K562 (cell line): ENCODE measurements at regions not wholly inside any gene's neighbourhood (a gene's known extent, or its start where the extent isn't known, plus 50 kb on each side); places are given as distances from the start of the nearest gene placed in this dataset.
A peak's percentile ranks its signal among the peaks of the same experiment; 100 is the strongest.

Experiments
- ATAC-seq: fragments of 200-7000 bp; cut with Tn5 transposase; 3 replicates; pipeline ENCODE4 v1.9.1; 2020; ENCODE audit warnings: moderate library complexity
- BruUV-seq: library from RNA; stranded (reverse); fragments of 400-500 nt; replicated peaks from 2 replicates; lab custom pipeline; 2021; lab: Mats Ljungman, UMichigan
- CTCF ChIA-PET: fragments of 300-600 bp; formaldehyde crosslinking; extraction: SDS; loops from one replicate; lab custom pipeline; 2021; ENCODE audit warnings: low intra/inter-chr PET ratio; lab: Yijun Ruan, JAX
- POLR2A ChIA-PET: fragments of 300-600, 350-650 bp; sonication (Branson Sonifier 250); formaldehyde crosslinking; extraction: SDS; loops from one replicate; lab custom pipeline; 2021; ENCODE audit warnings: antibody characterized with exemption, inconsistent platforms; lab: Yijun Ruan, JAX
- DNase-seq, 4 experiments: peaks; one replicate each; pipeline versions ENCODE4 v3.0.0 to v3.0.0-alpha.2; 2011 to 2018; ENCODE audit warnings: low spot score in 3 of 4, mixed read lengths in 3 of 4; ENCODE audit errors: extremely low read depth in 1 of 4
- FAIRE-seq: peaks from 2 replicates; lab custom pipeline; 2011; peaks lifted over from hg19 to GRCh38; lab: Jason Lieb, UNC
- H2AFZ ChIP-seq: 2 replicates; pipeline ENCODE4 v1.6.0; 2011; ENCODE audit warnings: low read depth, low read length, control low read depth, inconsistent platforms
- H3K27ac ChIP-seq: fragments of 200-600 bp; 3 replicates; pipeline ENCODE4 v1.8.0; 2011; ENCODE audit warnings: low read depth, mild to moderate bottlenecking, control low read depth, inconsistent platforms, low read length, moderate library complexity, mixed read lengths; ENCODE audit errors: extremely low read depth
- H3K27me3 ChIP-seq, 2 experiments: fragments of 300-600 bp in 1 of 2; 2 replicates in 1 of 2; 3 replicates in 1 of 2; pipeline versions ENCODE4 v1.6.0 to v1.8.0; 2011; ENCODE audit warnings: inconsistent platforms in 2 of 2, low read length in 2 of 2, mild to moderate bottlenecking in 1 of 2, mixed read lengths in 1 of 2, moderate library complexity in 1 of 2; ENCODE audit not compliant: control insufficient read depth in 2 of 2, insufficient read depth in 2 of 2
- H3K36me3 ChIP-seq: fragments of 300-600 bp; 3 replicates; pipeline ENCODE4 v1.8.0; 2011; ENCODE audit warnings: mild to moderate bottlenecking, low read length, inconsistent platforms; ENCODE audit not compliant: control insufficient read depth, insufficient read depth
- H3K4me1 ChIP-seq, 2 experiments: fragments of 200-600 bp in 1 of 2; replicated peaks in 1 of 2; 2 replicates in 1 of 2; 3 replicates in 1 of 2; pipeline versions ENCODE4 v1.5.1 to v1.8.0; 2011; ENCODE audit warnings: inconsistent platforms in 2 of 2, low read length in 2 of 2, mild to moderate bottlenecking in 1 of 2, mixed read lengths in 1 of 2, moderate library complexity in 1 of 2; ENCODE audit not compliant: control insufficient read depth in 2 of 2, insufficient read depth in 2 of 2
- H3K4me2 ChIP-seq: 2 replicates; pipeline ENCODE4 v1.6.1; 2011; ENCODE audit warnings: low read length, control low read depth, inconsistent platforms, mixed read lengths; ENCODE audit not compliant: insufficient read depth
- H3K4me3 ChIP-seq: fragments of 200-600 bp; sonication (generic), shearing (Covaris generic); 2 replicates; pipeline ENCODE4 v1.5.1; 2016; ENCODE audit warnings: control low read depth, inconsistent platforms
- H3K79me2 ChIP-seq: fragments of 200-600 bp; 3 replicates; pipeline ENCODE4 v1.8.0; 2011; ENCODE audit warnings: low read length, inconsistent platforms; ENCODE audit not compliant: control insufficient read depth, insufficient read depth
- H3K9ac ChIP-seq, 2 experiments: 2 replicates each; pipeline versions ENCODE4 v1.6.0 to v1.6.1; 2011; ENCODE audit warnings: low read depth in 2 of 2, low read length in 2 of 2, control low read depth in 1 of 2, inconsistent platforms in 1 of 2, mild to moderate bottlenecking in 1 of 2, mixed read lengths in 1 of 2; ENCODE audit not compliant: insufficient read depth in 1 of 2
- H3K9me1 ChIP-seq: one replicate; pipeline ENCODE4 v1.6.0; 2011; ENCODE audit warnings: inconsistent platforms, mild to moderate bottlenecking, low read length, moderate library complexity; ENCODE audit not compliant: control insufficient read depth, insufficient read depth
- H3K9me3 ChIP-seq: replicated peaks from 2 replicates; pipeline ENCODE4 v1.5.1; 2011; ENCODE audit warnings: low read depth, low read length, inconsistent platforms; ENCODE audit not compliant: control insufficient read depth, insufficient read depth
- H4K20me1 ChIP-seq: replicated peaks from 2 replicates; pipeline ENCODE4 v1.6.1; 2011; ENCODE audit warnings: low read length, inconsistent platforms, mixed read lengths; ENCODE audit not compliant: control insufficient read depth, insufficient read depth
- AFF1 ChIP-seq, 2 experiments: fragments of 450-650 bp; IDR thresholded peaks; 2 replicates each; pipeline ENCODE4 v1.6.1; 2018; ENCODE audit warnings: mild to moderate bottlenecking in 2 of 2, low read depth in 1 of 2; ENCODE audit not compliant: partially characterized antibody in 2 of 2
- BACH1 ChIP-seq: fragments of 200-800 bp; sonication (Bioruptor generic); IDR thresholded peaks from 2 replicates; pipeline ENCODE4 v1.6.1; 2016; ENCODE audit warnings: missing genetic modification characterization, missing compliant biosample characterization
- HOMEZ ChIP-seq: fragments of 250-450 bp; sonication (Bioruptor Pico); IDR thresholded peaks from 2 replicates; pipeline ENCODE4 v1.4.0; 2020; ENCODE audit warnings: mild to moderate bottlenecking, moderate library complexity
- NUFIP1 ChIP-seq: fragments of 450-650 bp; IDR thresholded peaks from 2 replicates; pipeline ENCODE4 v1.6.1; 2018; ENCODE audit not compliant: partially characterized antibody
- SP2 ChIP-seq: IDR thresholded peaks from 2 replicates; pipeline ENCODE4 v1.6.1; 2011; ENCODE audit warnings: mild to moderate bottlenecking, low read depth, low read length, moderate library complexity; ENCODE audit not compliant: poor library complexity, severe bottlenecking; ENCODE audit errors: extremely low read depth
- TBP ChIP-seq: optimal IDR thresholded peaks from 2 replicates; pipeline ENCODE3; 2011; ENCODE audit warnings: low read depth, low read length, improper control_type of control experiment
- ZKSCAN3 ChIP-seq: fragments of 250-450 bp; sonication (Bioruptor Pico); IDR thresholded peaks from 2 replicates; pipeline ENCODE4 v1.4.0; 2020
- ZNF143 ChIP-seq: sonication (generic); formaldehyde crosslinking; IDR thresholded peaks from 2 replicates; pipeline ENCODE4 v1.9.0; 2022; ENCODE audit warnings: mild to moderate bottlenecking, missing genetic modification reagents
- ZNF561 ChIP-seq: fragments of 450-650 bp; formaldehyde crosslinking; conservative IDR thresholded peaks from 2 replicates; pipeline ENCODE4 v1.4.0; 2020; ENCODE audit warnings: mild to moderate bottlenecking, moderate library complexity
- ZNF589 ChIP-seq: fragments of 200-800 bp; sonication (Bioruptor generic); IDR thresholded peaks from 2 replicates; pipeline ENCODE4 v1.6.1; 2016; ENCODE audit warnings: low read depth, missing genetic modification characterization, missing compliant biosample characterization
- WGBS: fragments of 100-300 bp; shearing (Covaris generic); methylation state at CpG from one replicate; pipeline ENCODE4 v1.1.6; 2016; ENCODE audit warnings: low coverage, mixed read lengths; ENCODE audit not compliant: insufficient coverage; ENCODE audit errors: missing lambda C conversion rate; 5-methylcytosine and 5-hydroxymethylcytosine counted together
- in situ Hi-C: fragments of 300-500 bp; cut with MboI; formaldehyde crosslinking; loops from 4 replicates; pipeline ENCODE4 v1.15.0; 2018; ENCODE audit warnings: inconsistent platforms, mixed read lengths
- intact Hi-C: fragments of 100-400 bp; cut with micrococcal nuclease; formaldehyde crosslinking; loops from 2 replicates; pipeline ENCODE4 v1.14.2; 2022

- peaks cover 0 to 5% of the 10 kb centered on the region in 2 experiments; a peak in 1 of 5 replicates for H3K27me3 ChIP-seq
- intact Hi-C loops, result loop anchor here (10.0 kb wide), 1 partner anchor 100 kb away; no protein-coding TSS in a partner anchor
- 28% methylated on average over 3 of the region's 3 CpGs for WGBS
- no peak overlapping the region for H2AFZ ChIP-seq
- no peak for TF ChIP-seq HOMEZ
- no peaks in the 10 kb centered on the region for H3K79me2 ChIP-seq
- FAIRE-seq (no peak), ATAC-seq (no peak), DNase-seq (no peak)
- H3K9me1 ChIP-seq, result no peaks in the 10 kb centered on the region
- H3K4me1 ChIP-seq, result peaks cover 0 to 3% of the 10 kb centered on the region in 2 experiments; a peak in 2 of 5 replicates
- ChIA-PET POLR2A (interaction anchor here (0.6 kb wide), 1 partner anchor 16 kb away, joined by 4 read pairs; no protein-coding TSS in a partner anchor), CTCF (no interaction called here)
- no peak overlapping the region for H3K4me2 ChIP-seq
- H3K9me3 ChIP-seq, result no peaks in the 10 kb centered on the region
- no peak overlapping the region for H3K4me3 ChIP-seq
- BruUV-seq, result no TSS peak
- no peaks in the 10 kb centered on the region for H4K20me1 ChIP-seq
- no peaks in the 10 kb centered on the region for H3K36me3 ChIP-seq
- H3K9ac ChIP-seq, result 0 out of 4 replicates have a peak overlapping the region, but pooled peaks of 1 of the 2 experiments have one; percentile 55
- no peak overlapping the region for H3K27ac ChIP-seq
- in situ Hi-C loops, result no loop called here
Observed at GRCh38 chr17:59454633-59455105, 110.7 kb upstream of the DHX40 start.

GRCh38 chr17:59456428-59456827 is 109.0 kb upstream of the DHX40 start:
- no TSS peak for BruUV-seq
- no peak overlapping the region for H2AFZ ChIP-seq
- H3K4me2 ChIP-seq, result no peak overlapping the region
- H3K9me3 ChIP-seq, result no peaks in the 10 kb centered on the region
- ATAC-seq (no peak), FAIRE-seq (no peak), DNase-seq (no peak)
- intact Hi-C loops, result loop anchor here (10.0 kb wide), 1 partner anchor 98 kb away; no protein-coding TSS in a partner anchor
- no peaks in the 10 kb centered on the region; the same call in 1 of the 2 replicates for H4K20me1 ChIP-seq
- H3K79me2 ChIP-seq, result no peaks in the 10 kb centered on the region
- in situ Hi-C loops, result no loop called here
- H3K27me3 ChIP-seq, result peaks cover 0 to 10% of the 10 kb centered on the region in 2 experiments; a peak in 2 of 5 replicates
- no peak overlapping the region for H3K9ac ChIP-seq
- ChIA-PET CTCF (no interaction called here), POLR2A (no interaction called here)
- H3K36me3 ChIP-seq, result no peaks in the 10 kb centered on the region
- no peaks in the 10 kb centered on the region for H3K9me1 ChIP-seq
- no peak overlapping the region for H3K4me3 ChIP-seq
- peaks cover 0 to 3% of the 10 kb centered on the region in 2 experiments; a peak in 2 of 5 replicates for H3K4me1 ChIP-seq
- H3K27ac ChIP-seq, result no peak overlapping the region
- 18% methylated on average over 7 of the region's 7 CpGs for WGBS
- TF ChIP-seq ZNF143 (CRISPR knock-in tag) (no peak), TBP (no peak), AFF1 (IDR thresholded peaks at IDR 0.05; ENCODE audit: low read depth in 1 of 2, partially characterized antibody in 2 of 2) (no peak), ZNF561 (CRISPR knock-in tag) (no peak), SP2 (no peak), ZKSCAN3 (CRISPR knock-in tag) (no peak), NUFIP1 (no peak), ZNF589 (CRISPR knock-in tag) (no peak), BACH1 (no peak)
